IMR-90 (cell line): ENCODE measurements at regions not wholly inside any gene's neighbourhood (a gene's known extent, or its start where the extent isn't known, plus 50 kb on each side); places are given as distances from the start of the nearest gene placed in this dataset.
A peak's percentile ranks its signal among the peaks of the same experiment; 100 is the strongest.

Experiments
- ATAC-seq: fragments of 200-7000 bp; cut with Tn5 transposase; 2 replicates; pipeline ENCODE4 v1.9.1; 2020; ENCODE audit warnings: low read depth, mild to moderate bottlenecking, moderate library complexity
- BruUV-seq: library from RNA; stranded (reverse); fragments of 400-500 nt; replicated peaks from 2 replicates; lab custom pipeline; 2021; lab: Mats Ljungman, UMichigan
- CTCF ChIA-PET: fragments of 300-600 bp; formaldehyde crosslinking; extraction: SDS; loops from one replicate; lab custom pipeline; 2021; ENCODE audit warnings: antibody characterized with exemption; lab: Yijun Ruan, JAX
- POLR2A ChIA-PET: fragments of 300-600 bp; sonication (Branson Sonifier 250); formaldehyde crosslinking; loops from one replicate; lab custom pipeline; 2022; ENCODE audit warnings: antibody characterized with exemption; ENCODE audit not compliant: unreplicated experiment; lab: Charles Lee
- DNase-seq: peaks from one replicate; pipeline ENCODE4 v3.0.0; 2013
- H2AFZ ChIP-seq: replicated peaks from 2 replicates; pipeline ENCODE3; 2013; ENCODE audit warnings: low read length, mild to moderate bottlenecking; ENCODE audit not compliant: poor library complexity
- H2AK5ac ChIP-seq: 2 replicates; pipeline ENCODE4 v1.6.1; 2013; ENCODE audit warnings: low read depth, low read length, inconsistent platforms
- H2AK9ac ChIP-seq: replicated peaks from 2 replicates; pipeline ENCODE3; 2013; ENCODE audit warnings: mild to moderate bottlenecking, low read depth, low read length, moderate library complexity; ENCODE audit not compliant: poor library complexity
- H2BK120ac ChIP-seq: 2 replicates; pipeline ENCODE4 v1.6.1; 2013; ENCODE audit warnings: low read depth, low read length, inconsistent platforms
- H2BK15ac ChIP-seq: 3 replicates; pipeline ENCODE4 v1.6.1; 2013; ENCODE audit warnings: low read depth, low read length, inconsistent platforms
- H2BK20ac ChIP-seq: 2 replicates; pipeline ENCODE4 v1.6.1; 2013; ENCODE audit warnings: low read depth, mild to moderate bottlenecking, inconsistent platforms, low read length, moderate library complexity
- H2BK5ac ChIP-seq: 2 replicates; pipeline ENCODE4 v1.6.1; 2013; ENCODE audit warnings: mild to moderate bottlenecking, low read depth, low read length, inconsistent platforms; ENCODE audit not compliant: poor library complexity, severe bottlenecking
- H3K14ac ChIP-seq: replicated peaks from 2 replicates; pipeline ENCODE4 v1.6.1; 2013; ENCODE audit warnings: low read depth, low read length, inconsistent platforms
- H3K18ac ChIP-seq: 2 replicates; pipeline ENCODE4 v1.6.1; 2013; ENCODE audit warnings: low read depth, low read length, control low read depth
- H3K23ac ChIP-seq: 2 replicates; pipeline ENCODE4 v1.6.1; 2013; ENCODE audit warnings: low read depth, low read length, inconsistent platforms
- H3K27ac ChIP-seq: 2 replicates; pipeline ENCODE4 v1.5.1; 2013; ENCODE audit warnings: mild to moderate bottlenecking, control low read depth, low read length; ENCODE audit not compliant: insufficient read depth
- H3K27me3 ChIP-seq: 2 replicates; pipeline ENCODE4 v1.6.1; 2013; ENCODE audit warnings: low read length; ENCODE audit not compliant: control insufficient read depth, insufficient read depth
- H3K36me3 ChIP-seq: 2 replicates; pipeline ENCODE4 v1.6.1; 2013; ENCODE audit warnings: low read length, mixed read lengths; ENCODE audit not compliant: control insufficient read depth, insufficient read depth
- H3K4ac ChIP-seq: 2 replicates; pipeline ENCODE4 v1.6.1; 2013; ENCODE audit warnings: low read depth, low read length, inconsistent platforms
- H3K4me1 ChIP-seq: 2 replicates; pipeline ENCODE4 v1.6.1; 2013; ENCODE audit warnings: low read length, mixed read lengths; ENCODE audit not compliant: control insufficient read depth, insufficient read depth
- H3K4me2 ChIP-seq: 2 replicates; pipeline ENCODE4 v1.6.1; 2013; ENCODE audit warnings: low read depth, mild to moderate bottlenecking, control low read depth, low read length, moderate library complexity
- H3K4me3 ChIP-seq: 2 replicates; pipeline ENCODE4 v1.5.1; 2013; ENCODE audit warnings: low read depth, mild to moderate bottlenecking, control low read depth, low read length, moderate library complexity; ENCODE audit not compliant: insufficient read depth
- H3K56ac ChIP-seq: 2 replicates; pipeline ENCODE4 v1.6.1; 2013; ENCODE audit warnings: low read length, inconsistent platforms; ENCODE audit not compliant: insufficient read depth; ENCODE audit errors: extremely low read depth
- H3K79me1 ChIP-seq, 2 experiments: 2 replicates each; pipeline ENCODE4 v1.6.1; 2013; ENCODE audit warnings: low read length in 2 of 2, inconsistent platforms in 1 of 2, low read depth in 1 of 2
- H3K9ac ChIP-seq: 2 replicates; pipeline ENCODE4 v1.6.1; 2013; ENCODE audit warnings: low read depth, low read length, control low read depth
- H3K9me1 ChIP-seq: 2 replicates; pipeline ENCODE4 v1.6.1; 2013; ENCODE audit warnings: low read length, inconsistent platforms; ENCODE audit not compliant: insufficient read depth
- H3K9me3 ChIP-seq: 2 replicates; pipeline ENCODE4 v1.6.1; 2013; ENCODE audit warnings: low read length; ENCODE audit not compliant: control insufficient read depth, insufficient read depth
- H4K20me1 ChIP-seq: 2 replicates; pipeline ENCODE4 v1.6.1; 2013; ENCODE audit warnings: low read length, inconsistent platforms; ENCODE audit not compliant: insufficient read depth
- H4K5ac ChIP-seq: 2 replicates; pipeline ENCODE4 v1.6.1; 2013; ENCODE audit warnings: mild to moderate bottlenecking, low read depth, low read length, control low read depth
- H4K8ac ChIP-seq, 2 experiments: 2 replicates each; pipeline ENCODE4 v1.6.1; 2013; ENCODE audit warnings: low read depth in 2 of 2, low read length in 2 of 2, control low read depth in 1 of 2, inconsistent platforms in 1 of 2
- H4K91ac ChIP-seq: 2 replicates; pipeline ENCODE4 v1.6.1; 2013; ENCODE audit warnings: low read depth, low read length, inconsistent platforms; ENCODE audit not compliant: insufficient read depth
- CHD1 ChIP-seq: IDR thresholded peaks from 2 replicates; pipeline ENCODE4 v1.6.1; 2012; ENCODE audit warnings: low read depth, low read length, improper control_type of control experiment
- CTCF ChIP-seq: conservative IDR thresholded peaks from 2 replicates; pipeline ENCODE4 v1.5.1; 2012; ENCODE audit warnings: mild to moderate bottlenecking, low read depth, low read length, improper control_type of control experiment
- FOS ChIP-seq: fragments of 150-350 bp; IDR thresholded peaks from 2 replicates; pipeline ENCODE4 v1.6.1; 2016; ENCODE audit warnings: low read depth, low read length
- MAFK ChIP-seq: IDR thresholded peaks from 2 replicates; pipeline ENCODE4 v1.6.1; 2012; ENCODE audit warnings: low read depth, low read length, improper control_type of control experiment
- MAZ ChIP-seq: IDR thresholded peaks from 2 replicates; pipeline ENCODE4 v1.6.1; 2012; ENCODE audit warnings: low read depth, mild to moderate bottlenecking, low read length, improper control_type of control experiment, moderate library complexity, borderline replicate concordance
- MXI1 ChIP-seq: IDR thresholded peaks from 2 replicates; pipeline ENCODE4 v1.6.1; 2012; ENCODE audit warnings: low read depth, mild to moderate bottlenecking, low read length, moderate library complexity, borderline replicate concordance
- POLR2A ChIP-seq: IDR thresholded peaks from 2 replicates; pipeline ENCODE4 v1.6.1; 2012; ENCODE audit warnings: mild to moderate bottlenecking, low read depth, low read length
- RAD21 ChIP-seq: IDR thresholded peaks from 2 replicates; pipeline ENCODE4 v1.6.1; 2012; ENCODE audit warnings: low read length, improper control_type of control experiment
- RCOR1 ChIP-seq: IDR thresholded peaks from 2 replicates; pipeline ENCODE4 v1.6.1; 2012; ENCODE audit warnings: mild to moderate bottlenecking, low read length, improper control_type of control experiment; ENCODE audit not compliant: insufficient replicate concordance
- RFX5 ChIP-seq: IDR thresholded peaks from 2 replicates; pipeline ENCODE4 v1.8.0; 2012; ENCODE audit warnings: low read depth, mild to moderate bottlenecking, low read length, moderate library complexity
- USF2 ChIP-seq: fragments of 150-350 bp; IDR thresholded peaks from 2 replicates; pipeline ENCODE4 v1.6.1; 2017; ENCODE audit warnings: mild to moderate bottlenecking, antibody characterized with exemption, low read length, low read depth
- WGBS, 2 experiments: methylation state at CpG; one replicate each; pipeline versions ENCODE4 v1.1.5 to v1.1.7; 2013; ENCODE audit warnings: missing lambda C conversion rate in 2 of 2; ENCODE audit not compliant: insufficient read length in 1 of 2; ENCODE audit errors: extremely low coverage in 2 of 2; 5-methylcytosine and 5-hydroxymethylcytosine counted together
- dilution Hi-C: fragments of 300-500 bp; cut with HindIII; formaldehyde crosslinking; loops from one replicate; pipeline ENCODE4 v1.14.3; 2018; ENCODE audit warnings: low sequenced_read_pairs; ENCODE audit not compliant: unreplicated experiment
- in situ Hi-C: fragments of 300-500 bp; cut with MboI; formaldehyde crosslinking; loops from 3 replicates; pipeline ENCODE4 v1.14.3; 2019; ENCODE audit warnings: low sequenced_read_pairs, inconsistent platforms, mixed read lengths
- intact Hi-C: fragments of 100-400 bp; cut with micrococcal nuclease; formaldehyde crosslinking; loops from 2 replicates; pipeline ENCODE4 v1.10.0; 2022
- TF ChIP-seq, protein P1 (sequence below): fragments of 150-350 bp; IDR thresholded peaks from 2 replicates; pipeline ENCODE4 v1.6.1; 2016; ENCODE audit warnings: low read depth, mild to moderate bottlenecking, low read length, moderate library complexity, borderline replicate concordance

- H3K4me2 ChIP-seq, result peak overlapping the region; percentile 64
- H3K4me3 ChIP-seq, result no peak overlapping the region
- ATAC-seq, result peak; percentile 79
- TF ChIP-seq MXI1, result peak; percentile 78; the same call in 1 of the 2 replicates
- peak; percentile 31; the same call in 1 of the 2 replicates for TF ChIP-seq RAD21
- peak; percentile 35; the same call in 1 of the 2 replicates for TF ChIP-seq MAZ
- peak; percentile 87 for TF ChIP-seq FOS
- TF ChIP-seq RCOR1, result peak; percentile 100
- TF ChIP-seq, protein P1, sequence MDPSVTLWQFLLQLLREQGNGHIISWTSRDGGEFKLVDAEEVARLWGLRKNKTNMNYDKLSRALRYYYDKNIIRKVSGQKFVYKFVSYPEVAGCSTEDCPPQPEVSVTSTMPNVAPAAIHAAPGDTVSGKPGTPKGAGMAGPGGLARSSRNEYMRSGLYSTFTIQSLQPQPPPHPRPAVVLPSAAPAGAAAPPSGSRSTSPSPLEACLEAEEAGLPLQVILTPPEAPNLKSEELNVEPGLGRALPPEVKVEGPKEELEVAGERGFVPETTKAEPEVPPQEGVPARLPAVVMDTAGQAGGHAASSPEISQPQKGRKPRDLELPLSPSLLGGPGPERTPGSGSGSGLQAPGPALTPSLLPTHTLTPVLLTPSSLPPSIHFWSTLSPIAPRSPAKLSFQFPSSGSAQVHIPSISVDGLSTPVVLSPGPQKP, result no peak
- 0 out of 2 replicates have a peak, but pooled peaks have one; percentile 28 for TF ChIP-seq USF2
- TF ChIP-seq POLR2A, result peak; percentile 81
- TF ChIP-seq CTCF, result no peak
- TF ChIP-seq RFX5, result no peak
- no peak for TF ChIP-seq CHD1
- 0 out of 2 replicates have a peak, but pooled peaks have one; percentile 37 for TF ChIP-seq MAFK
Observed at GRCh38 chr22:44363013-44363979, 50.5 kb upstream of the SHISAL1 start.

More at GRCh38 chr22:44363013-44363979, 50.5 kb upstream of the SHISAL1 start:
- Histone ChIP-seq H3K23ac (peak overlapping the region; percentile 96), H3K27me3 (no peaks in the 10 kb centered on the region), H3K56ac (peak overlapping the region; percentile 92), H2BK20ac (peak overlapping the region; percentile 96), H2AFZ (peak overlapping the region; percentile 96), H2BK5ac (peak overlapping the region; percentile 98), H3K4ac (peak overlapping the region; percentile 99), H3K27ac (peak overlapping the region; percentile 96), H4K91ac (peak overlapping the region; percentile 100), H3K36me3 (no peaks in the 10 kb centered on the region), H2AK5ac (peak overlapping the region; percentile 98), H2BK120ac (peak overlapping the region; percentile 100), H4K20me1 (no peaks in the 10 kb centered on the region), H2BK15ac (peak overlapping the region; percentile 95; the same call in 2 of the 3 replicates), H3K4me1 (peaks cover 50% of the 10 kb centered on the region), H3K14ac (peak overlapping the region; percentile 96), H3K9me1 (peaks cover 27% of the 10 kb centered on the region), H4K8ac (peak overlapping the region; percentile 92 to 97), H3K9ac (peak overlapping the region; percentile 62), H4K5ac (peak overlapping the region; percentile 85), H3K9me3 (no peaks in the 10 kb centered on the region), H3K79me1 (peaks cover 0 to 5% of the 10 kb centered on the region in 2 experiments; a peak in 1 of 4 replicates), H2AK9ac (peak overlapping the region; percentile 93), H3K18ac (peak overlapping the region; percentile 89)
- DNase-seq, result peak; percentile 98
- dilution Hi-C loops, result no loop called here
- BruUV-seq, result no TSS peak
- ChIA-PET POLR2A (interaction anchor here (0.6 kb wide), 1 partner anchor 348 kb away, joined by 5 read pairs; no protein-coding TSS in a partner anchor), CTCF (no interaction called here)
- in situ Hi-C loops, result no loop called here
- 20% methylated on average over 14 of the region's 32 CpGs; no CpG with 5 or more reads in 1 of the 2 experiments for WGBS, 2 experiments
- intact Hi-C loops, result loop anchor here (1.0 to 10.0 kb wide), 3 partner anchors 84 to 187 kb away; no protein-coding TSS in a partner anchor
